IMR-90 (cell line): ENCODE measurements at regions not wholly inside any gene's neighbourhood (a gene's known extent, or its start where the extent isn't known, plus 50 kb on each side); places are given as distances from the start of the nearest gene placed in this dataset.

Source experiments
- ATAC-seq: fragments of 200-7000 bp; cut with Tn5 transposase; 2 replicates; pipeline ENCODE4 v1.9.1; 2020; ENCODE audit warnings: low read depth, mild to moderate bottlenecking, moderate library complexity
- BruUV-seq: library from RNA; stranded (reverse); fragments of 400-500 nt; replicated peaks from 2 replicates; lab custom pipeline; 2021; lab: Mats Ljungman, UMichigan
- CTCF ChIA-PET: fragments of 300-600 bp; formaldehyde crosslinking; extraction: SDS; loops from one replicate; lab custom pipeline; 2021; ENCODE audit warnings: antibody characterized with exemption; lab: Yijun Ruan, JAX
- POLR2A ChIA-PET: fragments of 300-600 bp; sonication (Branson Sonifier 250); formaldehyde crosslinking; loops from one replicate; lab custom pipeline; 2022; ENCODE audit warnings: antibody characterized with exemption; ENCODE audit not compliant: unreplicated experiment; lab: Charles Lee
- DNase-seq: peaks from one replicate; pipeline ENCODE4 v3.0.0; 2013
- H2AFZ ChIP-seq: replicated peaks from 2 replicates; pipeline ENCODE3; 2013; ENCODE audit warnings: low read length, mild to moderate bottlenecking; ENCODE audit not compliant: poor library complexity
- H2AK5ac ChIP-seq: 2 replicates; pipeline ENCODE4 v1.6.1; 2013; ENCODE audit warnings: low read depth, low read length, inconsistent platforms
- H2AK9ac ChIP-seq: replicated peaks from 2 replicates; pipeline ENCODE3; 2013; ENCODE audit warnings: mild to moderate bottlenecking, low read depth, low read length, moderate library complexity; ENCODE audit not compliant: poor library complexity
- H2BK120ac ChIP-seq: 2 replicates; pipeline ENCODE4 v1.6.1; 2013; ENCODE audit warnings: low read depth, low read length, inconsistent platforms
- H2BK15ac ChIP-seq: 3 replicates; pipeline ENCODE4 v1.6.1; 2013; ENCODE audit warnings: low read depth, low read length, inconsistent platforms
- H2BK20ac ChIP-seq: 2 replicates; pipeline ENCODE4 v1.6.1; 2013; ENCODE audit warnings: low read depth, mild to moderate bottlenecking, inconsistent platforms, low read length, moderate library complexity
- H2BK5ac ChIP-seq: 2 replicates; pipeline ENCODE4 v1.6.1; 2013; ENCODE audit warnings: mild to moderate bottlenecking, low read depth, low read length, inconsistent platforms; ENCODE audit not compliant: poor library complexity, severe bottlenecking
- H3K14ac ChIP-seq: replicated peaks from 2 replicates; pipeline ENCODE4 v1.6.1; 2013; ENCODE audit warnings: low read depth, low read length, inconsistent platforms
- H3K18ac ChIP-seq: 2 replicates; pipeline ENCODE4 v1.6.1; 2013; ENCODE audit warnings: low read depth, low read length, control low read depth
- H3K23ac ChIP-seq: 2 replicates; pipeline ENCODE4 v1.6.1; 2013; ENCODE audit warnings: low read depth, low read length, inconsistent platforms
- H3K27ac ChIP-seq: 2 replicates; pipeline ENCODE4 v1.5.1; 2013; ENCODE audit warnings: mild to moderate bottlenecking, control low read depth, low read length; ENCODE audit not compliant: insufficient read depth
- H3K27me3 ChIP-seq: 2 replicates; pipeline ENCODE4 v1.6.1; 2013; ENCODE audit warnings: low read length; ENCODE audit not compliant: control insufficient read depth, insufficient read depth
- H3K36me3 ChIP-seq: 2 replicates; pipeline ENCODE4 v1.6.1; 2013; ENCODE audit warnings: low read length, mixed read lengths; ENCODE audit not compliant: control insufficient read depth, insufficient read depth
- H3K4ac ChIP-seq: 2 replicates; pipeline ENCODE4 v1.6.1; 2013; ENCODE audit warnings: low read depth, low read length, inconsistent platforms
- H3K4me1 ChIP-seq: 2 replicates; pipeline ENCODE4 v1.6.1; 2013; ENCODE audit warnings: low read length, mixed read lengths; ENCODE audit not compliant: control insufficient read depth, insufficient read depth
- H3K4me2 ChIP-seq: 2 replicates; pipeline ENCODE4 v1.6.1; 2013; ENCODE audit warnings: low read depth, mild to moderate bottlenecking, control low read depth, low read length, moderate library complexity
- H3K4me3 ChIP-seq: 2 replicates; pipeline ENCODE4 v1.5.1; 2013; ENCODE audit warnings: low read depth, mild to moderate bottlenecking, control low read depth, low read length, moderate library complexity; ENCODE audit not compliant: insufficient read depth
- H3K56ac ChIP-seq: 2 replicates; pipeline ENCODE4 v1.6.1; 2013; ENCODE audit warnings: low read length, inconsistent platforms; ENCODE audit not compliant: insufficient read depth; ENCODE audit errors: extremely low read depth
- H3K79me1 ChIP-seq, 2 experiments: 2 replicates each; pipeline ENCODE4 v1.6.1; 2013; ENCODE audit warnings: low read length in 2 of 2, inconsistent platforms in 1 of 2, low read depth in 1 of 2
- H3K9ac ChIP-seq: 2 replicates; pipeline ENCODE4 v1.6.1; 2013; ENCODE audit warnings: low read depth, low read length, control low read depth
- H3K9me1 ChIP-seq: 2 replicates; pipeline ENCODE4 v1.6.1; 2013; ENCODE audit warnings: low read length, inconsistent platforms; ENCODE audit not compliant: insufficient read depth
- H3K9me3 ChIP-seq: 2 replicates; pipeline ENCODE4 v1.6.1; 2013; ENCODE audit warnings: low read length; ENCODE audit not compliant: control insufficient read depth, insufficient read depth
- H4K20me1 ChIP-seq: 2 replicates; pipeline ENCODE4 v1.6.1; 2013; ENCODE audit warnings: low read length, inconsistent platforms; ENCODE audit not compliant: insufficient read depth
- H4K5ac ChIP-seq: 2 replicates; pipeline ENCODE4 v1.6.1; 2013; ENCODE audit warnings: mild to moderate bottlenecking, low read depth, low read length, control low read depth
- H4K8ac ChIP-seq, 2 experiments: 2 replicates each; pipeline ENCODE4 v1.6.1; 2013; ENCODE audit warnings: low read depth in 2 of 2, low read length in 2 of 2, control low read depth in 1 of 2, inconsistent platforms in 1 of 2
- H4K91ac ChIP-seq: 2 replicates; pipeline ENCODE4 v1.6.1; 2013; ENCODE audit warnings: low read depth, low read length, inconsistent platforms; ENCODE audit not compliant: insufficient read depth
- CEBPB ChIP-seq: IDR thresholded peaks from 2 replicates; pipeline ENCODE4 v1.6.1; 2012; ENCODE audit warnings: low read depth, low read length, improper control_type of control experiment
- WGBS, 2 experiments: methylation state at CpG; one replicate each; pipeline versions ENCODE4 v1.1.5 to v1.1.7; 2013; ENCODE audit warnings: missing lambda C conversion rate in 2 of 2; ENCODE audit not compliant: insufficient read length in 1 of 2; ENCODE audit errors: extremely low coverage in 2 of 2; 5-methylcytosine and 5-hydroxymethylcytosine counted together
- dilution Hi-C: fragments of 300-500 bp; cut with HindIII; formaldehyde crosslinking; loops from one replicate; pipeline ENCODE4 v1.14.3; 2018; ENCODE audit warnings: low sequenced_read_pairs; ENCODE audit not compliant: unreplicated experiment
- in situ Hi-C: fragments of 300-500 bp; cut with MboI; formaldehyde crosslinking; loops from 3 replicates; pipeline ENCODE4 v1.14.3; 2019; ENCODE audit warnings: low sequenced_read_pairs, inconsistent platforms, mixed read lengths
- intact Hi-C: fragments of 100-400 bp; cut with micrococcal nuclease; formaldehyde crosslinking; loops from 2 replicates; pipeline ENCODE4 v1.10.0; 2022

- H3K23ac ChIP-seq, result no peak overlapping the region
Measured at GRCh38 chr11:71322861-71323582, 70.6 kb upstream of the SHANK2 start.

More at GRCh38 chr11:71322861-71323582, 70.6 kb upstream of the SHANK2 start:
- Histone ChIP-seq H3K27me3 (peaks cover 20% of the 10 kb centered on the region), H4K8ac (no peak overlapping the region), H4K91ac (no peak overlapping the region), H3K4me3 (no peak overlapping the region), H3K9ac (no peak overlapping the region), H2BK15ac (no peak overlapping the region), H4K5ac (no peak overlapping the region), H3K4me2 (no peak overlapping the region), H3K9me1 (no peaks in the 10 kb centered on the region), H2AK9ac (no peak overlapping the region), H3K79me1 (no peaks in the 10 kb centered on the region), H3K4ac (no peak overlapping the region), H2BK120ac (no peak overlapping the region), H3K14ac (no peak overlapping the region), H3K27ac (no peak overlapping the region), H3K9me3 (peaks cover 17% of the 10 kb centered on the region), H3K56ac (no peak overlapping the region), H2AK5ac (no peak overlapping the region), H2AFZ (no peak overlapping the region), H2BK5ac (no peak overlapping the region), H3K18ac (no peak overlapping the region), H4K20me1 (no peaks in the 10 kb centered on the region), H3K4me1 (no peaks in the 10 kb centered on the region), H2BK20ac (no peak overlapping the region), H3K36me3 (no peaks in the 10 kb centered on the region)
- BruUV-seq, result no TSS peak
- 73% methylated on average over 6 of the region's 13 CpGs; no CpG with 5 or more reads in 1 of the 2 experiments for WGBS, 2 experiments
- dilution Hi-C loops, result no loop called here
- DNase-seq (no peak), ATAC-seq (no peak)
- in situ Hi-C loops, result no loop called here
- no peak for TF ChIP-seq CEBPB
- ChIA-PET POLR2A (no interaction called here), CTCF (no interaction called here)
- intact Hi-C loops, result no loop called here
